ENCODE measurements at regions not wholly inside any gene's neighbourhood (a gene's known extent, or its start where the extent isn't known, plus 50 kb on each side); places are given as distances from the start of the nearest gene placed in this dataset.

- H2AFZ ChIP-seq (ENCODE audit: low read depth, low read length) = no peak overlapping the region
- FAIRE-seq = no peak
- intact Hi-C loops (cut with micrococcal nuclease) (no loop called here), dilution Hi-C loops (cut with MboI; ENCODE audit: extremely low pct_ligation_motif_present, low sequenced_read_pairs) (no loop called here)
- no peaks in the 10 kb centered on the region for H3K4me1 ChIP-seq (ENCODE audit: control insufficient read depth, extremely low read depth, insufficient read depth, low read length)
- no TSS peak for BruUV-seq (replicated peaks)
- no peaks in the 10 kb centered on the region for H3K36me3 ChIP-seq (ENCODE audit: control insufficient read depth in 2 of 2, extremely low read depth in 1 of 2, insufficient read depth in 2 of 2, low read length in 2 of 2)
- H3K9me1 ChIP-seq (replicated peaks; ENCODE audit: control insufficient read depth, extremely low read depth, insufficient read depth, low read length) = no peaks in the 10 kb centered on the region
- H3K27ac ChIP-seq (ENCODE audit: insufficient read depth, low read depth, low read length) = no peak overlapping the region
- CTCF ChIA-PET = no interaction called here
- H3K27me3 ChIP-seq (ENCODE audit: control insufficient read depth in 2 of 2, insufficient read depth in 2 of 2, low read length in 2 of 2) = no peaks in the 10 kb centered on the region
- H3K9ac ChIP-seq (replicated peaks; ENCODE audit: extremely low read depth, insufficient read depth, low read length) = no peak overlapping the region
- H4K20me1 ChIP-seq (replicated peaks; ENCODE audit: control insufficient read depth, extremely low read depth, insufficient read depth, low read length) = no peaks in the 10 kb centered on the region
- no peak for TF ChIP-seq GATA2 (IDR thresholded peaks at IDR 0.05; ENCODE audit: insufficient read depth, insufficient read length, low read depth, low read length)
- TF ChIP-seq EZH2 (IDR thresholded peaks at IDR 0.05; ENCODE audit: borderline replicate concordance, low read depth, low read length, severe bottlenecking) = no peak
- no peak for TF ChIP-seq POLR2A (IDR thresholded peaks at IDR 0.05; ENCODE audit: low read depth, low read length)
- TF ChIP-seq MAX (IDR thresholded peaks at IDR 0.05; ENCODE audit: insufficient read depth, insufficient read length) = no peak
- TF ChIP-seq FOS (IDR thresholded peaks at IDR 0.05; ENCODE audit: borderline replicate concordance, insufficient read depth, low read length) = no peak
- no peak for TF ChIP-seq JUN (IDR thresholded peaks at IDR 0.05; ENCODE audit: borderline replicate concordance, insufficient read depth, insufficient read length, low read depth)
- no peak for TF ChIP-seq MYC (IDR thresholded peaks at IDR 0.05; ENCODE audit: low read depth, low read length)
- TF ChIP-seq POLR2AphosphoS5 (IDR thresholded peaks at IDR 0.05; ENCODE audit: insufficient read depth, low read depth, low read length) = no peak
- TF ChIP-seq CTCF (IDR thresholded peaks at IDR 0.05; ENCODE audit: extremely low read depth in 1 of 2, insufficient read depth in 1 of 2, low read depth in 1 of 2, low read length in 2 of 2) = no peak
- H3K9me3 ChIP-seq (replicated peaks; ENCODE audit: control insufficient read depth, insufficient read depth, low read length) = no peaks in the 10 kb centered on the region
- DNase-seq (ENCODE audit: low read depth, low spot score) = no peak
- no peaks in the 10 kb centered on the region for H3K79me2 ChIP-seq (ENCODE audit: control insufficient read depth, insufficient read depth, low read length)
- H3K4me3 ChIP-seq (replicated peaks in 1 of 3; ENCODE audit: insufficient read depth in 1 of 3, low read depth in 1 of 3, low read length in 3 of 3) = no peak overlapping the region
- POLR2A ChIA-PET = no interaction called here
- no peak overlapping the region for H3K4me2 ChIP-seq (ENCODE audit: insufficient read depth, low read length)
Measured at GRCh38 chr3:67875858-67876257, 221.4 kb upstream of the SUCLG2 start.

Data from endothelial cell of umbilical vein (primary cell).